Keratinocyte (primary cell): ENCODE measurements at regions not wholly inside any gene's neighbourhood (a gene's known extent, or its start where the extent isn't known, plus 50 kb on each side); places are given as distances from the start of the nearest gene placed in this dataset.

Source experiments
- DNase-seq: peaks from one replicate; pipeline ENCODE4 v3.0.0-alpha.2; 2011; ENCODE audit warnings: low read depth, missing footprints, low spot score
- FAIRE-seq: peaks from 2 replicates; lab custom pipeline; 2011; peaks lifted over from hg19 to GRCh38; lab: Jason Lieb, UNC
- H2AFZ ChIP-seq: 2 replicates; pipeline ENCODE4 v1.6.0; 2012; ENCODE audit warnings: low read length, control low read depth, inconsistent platforms; ENCODE audit not compliant: control insufficient read depth
- H3K27ac ChIP-seq: 2 replicates; pipeline ENCODE4 v1.5.1; 2011; ENCODE audit warnings: low read length; ENCODE audit not compliant: control insufficient read depth, insufficient read depth
- H3K27me3 ChIP-seq: 3 replicates; pipeline ENCODE4 v1.6.0; 2011; ENCODE audit warnings: low read length; ENCODE audit not compliant: control insufficient read depth, insufficient read depth; ENCODE audit errors: extremely low read depth
- H3K36me3 ChIP-seq, 2 experiments: 2 replicates in 1 of 2; 3 replicates in 1 of 2; pipeline ENCODE4 v1.5.1; 2011; ENCODE audit warnings: low read length in 2 of 2, mild to moderate bottlenecking in 1 of 2; ENCODE audit not compliant: control insufficient read depth in 2 of 2, insufficient read depth in 2 of 2; ENCODE audit errors: extremely low read depth in 1 of 2
- H3K4me1 ChIP-seq: 3 replicates; pipeline ENCODE4 v1.5.1; 2011; ENCODE audit warnings: low read length; ENCODE audit not compliant: control insufficient read depth, insufficient read depth; ENCODE audit errors: extremely low read depth
- H3K4me2 ChIP-seq: 3 replicates; pipeline ENCODE4 v1.6.0; 2011; ENCODE audit warnings: low read depth, low read length; ENCODE audit not compliant: control insufficient read depth, insufficient read depth; ENCODE audit errors: extremely low read depth
- H3K4me3 ChIP-seq, 3 experiments: fragments of 200-600 bp in 1 of 3; sonication (generic) in 1 of 3; 2 replicates in 2 of 3; 3 replicates in 1 of 3; pipeline ENCODE4 v1.5.1; 2011 to 2016; ENCODE audit warnings: low read length in 3 of 3, mild to moderate bottlenecking in 3 of 3, control low read depth in 2 of 3, inconsistent platforms in 1 of 3, low read depth in 1 of 3, mixed read lengths in 1 of 3, mixed run types in 1 of 3, moderate library complexity in 1 of 3; ENCODE audit not compliant: control insufficient read depth in 2 of 3, insufficient read depth in 2 of 3; ENCODE audit errors: extremely low read depth in 1 of 3
- H3K79me2 ChIP-seq: 2 replicates; pipeline ENCODE4 v1.6.0; 2012; ENCODE audit warnings: low read length; ENCODE audit not compliant: control insufficient read depth, insufficient read depth
- H3K9ac ChIP-seq: 3 replicates; pipeline ENCODE4 v1.6.0; 2011; ENCODE audit warnings: low read length; ENCODE audit not compliant: control insufficient read depth, insufficient read depth; ENCODE audit errors: extremely low read depth
- H3K9me1 ChIP-seq: 3 replicates; pipeline ENCODE4 v1.6.0; 2011; ENCODE audit warnings: low read length; ENCODE audit not compliant: control insufficient read depth, insufficient read depth; ENCODE audit errors: extremely low read depth
- H3K9me3 ChIP-seq: 2 replicates; pipeline ENCODE4 v1.5.1; 2012; ENCODE audit warnings: low read depth, low read length; ENCODE audit not compliant: control insufficient read depth
- H4K20me1 ChIP-seq: 3 replicates; pipeline ENCODE4 v1.6.0; 2011; ENCODE audit warnings: low read length; ENCODE audit not compliant: control insufficient read depth, insufficient read depth; ENCODE audit errors: extremely low read depth
- CTCF ChIP-seq, 3 experiments: IDR thresholded peaks in 1 of 3; conservative IDR thresholded peaks in 1 of 3; optimal IDR thresholded peaks in 1 of 3; 2 replicates in 2 of 3; 3 replicates in 1 of 3; pipeline versions ENCODE3 to v1.5.1; 2011; ENCODE audit warnings: low read length in 3 of 3, mild to moderate bottlenecking in 3 of 3, moderate library complexity in 2 of 3, control low read depth in 1 of 3, inconsistent platforms in 1 of 3; ENCODE audit not compliant: insufficient read depth in 2 of 3; ENCODE audit errors: extremely low read depth in 1 of 3
- EZH2 ChIP-seq: IDR thresholded peaks from one replicate; pipeline ENCODE4 v1.6.1; 2012; ENCODE audit warnings: inconsistent platforms, mild to moderate bottlenecking, low read length, moderate library complexity
- dilution Hi-C: fragments of 300-500 bp; cut with MboI; formaldehyde crosslinking; loops from one replicate; pipeline ENCODE4 v1.7.0; 2020; ENCODE audit warnings: low sequenced_read_pairs; ENCODE audit not compliant: extremely low pct_ligation_motif_present

GRCh38 chr9:119758241-119758640, 389.0 kb upstream of the BRINP1 start:
- H3K9ac ChIP-seq = no peak overlapping the region
- H4K20me1 ChIP-seq = no peaks in the 10 kb centered on the region
- H3K36me3 ChIP-seq = no peaks in the 10 kb centered on the region
- dilution Hi-C loops = no loop called here
- no peaks in the 10 kb centered on the region for H3K4me1 ChIP-seq
- no peak for TF ChIP-seq CTCF (optimal IDR thresholded peaks at IDR 0.05 in 1 of 3, IDR thresholded peaks at IDR 0.05 in 1 of 3, conservative IDR thresholded peaks at IDR 0.05 in 1 of 3; ENCODE audit: extremely low read depth in 1 of 3, insufficient read depth in 2 of 3, low read length in 3 of 3)
- TF ChIP-seq EZH2 = no peak
- no peaks in the 10 kb centered on the region for H3K9me1 ChIP-seq
- no peak overlapping the region for H3K27ac ChIP-seq
- FAIRE-seq (no peak), DNase-seq (no peak)
- H3K9me3 ChIP-seq = no peaks in the 10 kb centered on the region
- H3K4me3 ChIP-seq = no peak overlapping the region
- no peaks in the 10 kb centered on the region for H3K27me3 ChIP-seq
- no peak overlapping the region for H3K4me2 ChIP-seq
- no peaks in the 10 kb centered on the region for H3K79me2 ChIP-seq
- H2AFZ ChIP-seq = no peak overlapping the region

- no peaks in the 10 kb centered on the region for H3K4me1 ChIP-seq
- DNase-seq (no peak), FAIRE-seq (no peak)
- no peaks in the 10 kb centered on the region for H3K79me2 ChIP-seq
- H3K4me2 ChIP-seq = no peak overlapping the region
- H3K36me3 ChIP-seq = no peaks in the 10 kb centered on the region
- no peak overlapping the region for H3K27ac ChIP-seq
- H3K4me3 ChIP-seq = no peak overlapping the region
- H3K9me3 ChIP-seq = no peaks in the 10 kb centered on the region
- no peak overlapping the region for H3K9ac ChIP-seq
- H2AFZ ChIP-seq = no peak overlapping the region
- no peaks in the 10 kb centered on the region for H3K9me1 ChIP-seq
- H3K27me3 ChIP-seq = no peaks in the 10 kb centered on the region
- TF ChIP-seq CTCF (optimal IDR thresholded peaks at IDR 0.05 in 1 of 3, IDR thresholded peaks at IDR 0.05 in 1 of 3, conservative IDR thresholded peaks at IDR 0.05 in 1 of 3; ENCODE audit: extremely low read depth in 1 of 3, insufficient read depth in 2 of 3, low read length in 3 of 3) (no peak), EZH2 (no peak)
- dilution Hi-C loops = no loop called here
- no peaks in the 10 kb centered on the region for H4K20me1 ChIP-seq
Measured at GRCh38 chr9:119739476-119739875, 370.2 kb upstream of the BRINP1 start.
